ENCODE measurements at regions not wholly inside any gene's neighbourhood (a gene's known extent, or its start where the extent isn't known, plus 50 kb on each side); places are given as distances from the start of the nearest gene placed in this dataset.

DNA sequence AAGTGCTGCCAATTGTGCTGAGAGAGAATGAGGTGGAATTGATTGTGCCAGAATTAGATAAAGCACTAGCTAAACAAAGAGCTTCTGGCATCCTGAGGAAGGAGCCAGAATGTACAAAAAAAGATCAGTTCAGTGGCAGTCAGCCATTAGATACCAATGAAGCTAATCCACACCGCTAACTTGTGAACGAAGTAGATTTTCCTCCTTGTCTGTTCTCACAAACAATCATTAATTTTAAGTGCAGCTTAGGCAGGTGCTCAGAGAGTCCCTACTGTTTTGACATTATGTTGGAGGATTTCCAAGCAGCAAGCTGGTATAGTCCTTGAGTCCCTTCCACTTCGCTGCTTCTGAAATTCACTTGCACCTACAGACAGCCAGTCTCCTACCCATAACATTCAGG, 617.4 kb downstream of the CENPC start:
- no peak for DNase-seq (ENCODE audit: low read depth, low spot score)
- Histone ChIP-seq H3K27me3 (ENCODE audit: control insufficient read depth, insufficient read depth, low read length) (no peaks in the 10 kb centered on the region), H3K27ac (ENCODE audit: low read depth, low read length) (no peak overlapping the region), H3K4me3 (ENCODE audit: low read depth, low read length) (no peak overlapping the region), H3K9me3 (ENCODE audit: control insufficient read depth, insufficient read depth, low read length) (peaks cover 4% of the 10 kb centered on the region; the same call in 1 of the 2 replicates)
- ChIA-PET POLR2A (no interaction called here), CTCF (no interaction called here)
- no peak for TF ChIP-seq CTCF (IDR thresholded peaks at IDR 0.05; ENCODE audit: low read depth, low read length)

- H3K27me3 ChIP-seq (ENCODE audit: control insufficient read depth, insufficient read depth, low read length), result no peaks in the 10 kb centered on the region
- TF ChIP-seq CTCF (IDR thresholded peaks at IDR 0.05; ENCODE audit: low read depth, low read length), result no peak
- ChIA-PET CTCF (no interaction called here), POLR2A (no interaction called here)
- H3K27ac ChIP-seq (ENCODE audit: low read depth, low read length), result no peak overlapping the region
- H3K4me3 ChIP-seq (ENCODE audit: low read depth, low read length), result no peak overlapping the region
- no peak for DNase-seq (ENCODE audit: low read depth, low spot score)
- H3K9me3 ChIP-seq (ENCODE audit: control insufficient read depth, insufficient read depth, low read length), result peaks cover 4% of the 10 kb centered on the region; the same call in 1 of the 2 replicates
Measured at GRCh38 chr4:66926687-66927086, 618.6 kb downstream of the CENPC start.

DNA sequence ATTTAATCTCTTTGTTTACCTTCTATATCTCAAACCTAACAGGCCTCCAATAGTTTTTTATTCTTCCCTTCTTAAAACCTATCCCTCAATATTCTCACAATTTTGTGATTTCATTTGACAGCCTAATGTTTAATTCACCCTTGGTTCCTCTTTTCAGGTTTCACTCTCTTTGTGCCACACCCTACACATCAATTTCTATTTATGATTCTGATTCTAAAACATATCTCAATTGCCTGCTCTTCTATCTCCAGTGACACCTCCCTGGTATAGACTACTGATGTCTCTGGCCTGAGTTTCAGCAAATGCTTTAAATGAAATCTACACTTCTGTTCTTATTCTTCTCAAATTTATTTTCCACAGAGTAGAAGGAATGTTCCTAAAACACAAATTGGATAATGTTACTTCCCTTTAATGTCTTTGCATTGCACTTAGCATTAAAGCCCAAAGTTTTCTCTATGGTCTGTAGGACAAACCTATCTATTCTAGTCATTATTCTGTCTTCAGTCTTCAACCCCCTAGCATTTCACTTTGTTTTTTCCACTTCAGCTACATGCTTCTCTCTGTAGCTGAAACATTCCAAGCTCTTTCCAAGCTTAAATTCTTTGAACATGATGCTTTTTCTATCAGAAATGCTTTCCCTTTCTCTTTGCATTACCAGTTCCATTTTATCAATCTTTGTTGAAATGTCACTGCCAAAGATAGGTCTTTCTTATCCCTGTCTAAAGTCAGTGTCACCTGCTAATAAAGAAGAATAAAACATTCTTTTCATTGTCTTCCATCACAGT, 622.0 kb downstream of the CENPC start:
- no peak for DNase-seq (ENCODE audit: low read depth, low spot score)
- POLR2A ChIA-PET, result no interaction called here
- H3K9me3 ChIP-seq (ENCODE audit: control insufficient read depth, insufficient read depth, low read length), result peaks cover 8% of the 10 kb centered on the region
- no peak overlapping the region for H3K4me3 ChIP-seq (ENCODE audit: low read depth, low read length)
- CTCF ChIA-PET, result no interaction called here
- TF ChIP-seq CTCF (IDR thresholded peaks at IDR 0.05; ENCODE audit: low read depth, low read length), result no peak
- H3K27me3 ChIP-seq (ENCODE audit: control insufficient read depth, insufficient read depth, low read length), result no peaks in the 10 kb centered on the region
- no peak overlapping the region for H3K27ac ChIP-seq (ENCODE audit: low read depth, low read length)

GRCh38 chr4:66921433-66921832, 623.9 kb downstream of the CENPC start:
- POLR2A ChIA-PET, result no interaction called here
- H3K9me3 ChIP-seq (ENCODE audit: control insufficient read depth, insufficient read depth, low read length), result peaks cover 8% of the 10 kb centered on the region
- DNase-seq (ENCODE audit: low read depth, low spot score), result no peak
- TF ChIP-seq CTCF (IDR thresholded peaks at IDR 0.05; ENCODE audit: low read depth, low read length), result no peak
- H3K4me3 ChIP-seq (ENCODE audit: low read depth, low read length), result no peak overlapping the region
- H3K27me3 ChIP-seq (ENCODE audit: control insufficient read depth, insufficient read depth, low read length), result no peaks in the 10 kb centered on the region
- no peak overlapping the region for H3K27ac ChIP-seq (ENCODE audit: low read depth, low read length)
- CTCF ChIA-PET, result no interaction called here

DNA sequence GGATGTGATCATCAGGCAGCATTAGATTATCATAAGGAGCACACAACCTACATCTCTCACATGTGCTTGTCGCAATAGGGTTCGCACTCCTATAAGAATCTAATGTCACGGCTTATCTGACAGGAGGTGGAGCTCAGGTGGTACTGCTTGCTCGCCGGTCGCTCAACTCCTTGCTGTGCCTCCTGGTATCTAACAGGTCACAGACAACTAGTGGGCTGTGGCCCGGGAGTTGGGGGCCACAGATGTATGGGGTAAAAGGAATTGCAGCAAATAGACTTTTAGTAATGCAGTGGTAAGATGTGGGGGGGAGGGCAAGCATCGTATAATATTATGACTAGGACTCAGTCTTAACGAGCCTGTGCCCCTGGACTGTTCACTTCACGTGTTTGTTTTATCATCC, 624.8 kb downstream of the CENPC start:
- Histone ChIP-seq H3K4me3 (ENCODE audit: low read depth, low read length) (no peak overlapping the region), H3K9me3 (ENCODE audit: control insufficient read depth, insufficient read depth, low read length) (peaks cover 4% of the 10 kb centered on the region; the same call in 1 of the 2 replicates), H3K27me3 (ENCODE audit: control insufficient read depth, insufficient read depth, low read length) (no peaks in the 10 kb centered on the region), H3K27ac (ENCODE audit: low read depth, low read length) (no peak overlapping the region)
- no peak for TF ChIP-seq CTCF (IDR thresholded peaks at IDR 0.05; ENCODE audit: low read depth, low read length)
- ChIA-PET CTCF (no interaction called here), POLR2A (no interaction called here)
- no peak for DNase-seq (ENCODE audit: low read depth, low spot score)

Measured in AG04450 (cell line).